ENCODE measurements at regions not wholly inside any gene's neighbourhood (a gene's known extent, or its start where the extent isn't known, plus 50 kb on each side); places are given as distances from the start of the nearest gene placed in this dataset.

DNA sequence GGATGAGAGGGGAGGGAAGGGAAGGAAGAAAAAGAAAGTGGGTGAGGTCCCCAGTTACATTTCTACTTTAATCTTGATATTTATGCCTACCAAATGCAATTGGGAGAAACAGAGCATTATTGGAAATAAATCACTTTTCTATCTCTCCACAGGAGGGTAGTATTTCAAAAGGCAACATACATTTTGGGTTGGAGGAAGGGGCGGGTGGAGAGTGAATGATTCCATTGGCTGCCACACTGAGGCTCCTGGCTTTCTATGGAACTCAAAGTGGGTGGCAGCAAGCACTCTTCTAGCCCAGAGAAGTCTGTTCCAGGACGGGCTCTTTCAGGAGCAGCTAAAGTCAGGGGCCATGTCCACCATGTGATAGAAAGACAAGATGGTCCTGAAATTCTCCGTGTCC lies 441.3 kb downstream of the DAD1 start:
- FAIRE-seq (no peak), DNase-seq (no peak)
- no peaks in the 10 kb centered on the region for H3K27me3 ChIP-seq (ENCODE audit: control insufficient read depth in 3 of 3, insufficient read depth in 3 of 3, low read length in 3 of 3)
- peaks cover 0 to under 1% of the 10 kb centered on the region in 2 donors for H3K9me3 ChIP-seq (ENCODE audit: control insufficient read depth in 2 of 2, insufficient read depth in 1 of 2, low read depth in 1 of 2, low read length in 1 of 2)
- no peak overlapping the region for H3K27ac ChIP-seq (ENCODE audit: low read depth in 1 of 3, low read length in 2 of 3)
- H3K36me3 ChIP-seq (ENCODE audit: control insufficient read depth in 3 of 3, insufficient read depth in 2 of 3, low read depth in 1 of 3, low read length in 3 of 3) = no peaks in the 10 kb centered on the region
- H3K4me1 ChIP-seq (ENCODE audit: control insufficient read depth in 3 of 3, insufficient read depth in 2 of 3, low read depth in 1 of 3, low read length in 2 of 3) = peaks cover 0 to 15% (median 2%) of the 10 kb centered on the region in 3 donors
- WGBS, 3 donors = 80 to 93% (median 83%) methylated on average over 3 of the region's 3 CpGs
- H3K4me3 ChIP-seq (ENCODE audit: low read depth in 1 of 3, low read length in 3 of 3) = no peak overlapping the region

DNA sequence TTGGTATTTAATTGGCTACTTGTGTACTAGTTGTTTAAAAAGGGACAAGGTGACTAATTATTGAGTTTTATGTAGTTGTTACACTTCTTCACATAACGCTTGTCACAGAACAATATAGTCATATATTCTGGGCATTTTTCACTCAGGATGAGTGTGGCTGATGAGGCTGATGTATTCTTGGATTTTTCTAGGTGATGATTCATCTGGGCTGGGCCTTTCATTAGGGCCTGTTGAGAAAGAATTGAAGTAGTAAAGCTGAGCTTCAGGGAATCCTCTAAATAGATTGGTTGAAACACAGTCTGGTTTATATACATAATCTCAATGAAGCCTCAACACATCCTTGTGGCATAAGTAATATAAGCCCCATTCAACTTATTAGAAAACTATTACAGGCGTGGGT lies 445.7 kb downstream of the DAD1 start:
- DNase-seq (peak in 1 of 2 donors; percentile 26), FAIRE-seq (no peak)
- Histone ChIP-seq H3K27ac (ENCODE audit: low read depth in 1 of 3, low read length in 2 of 3) (no peak overlapping the region), H3K4me3 (ENCODE audit: low read depth in 1 of 3, low read length in 3 of 3) (no peak overlapping the region), H3K36me3 (ENCODE audit: control insufficient read depth in 3 of 3, insufficient read depth in 2 of 3, low read depth in 1 of 3, low read length in 3 of 3) (no peaks in the 10 kb centered on the region), H3K27me3 (ENCODE audit: control insufficient read depth in 3 of 3, insufficient read depth in 3 of 3, low read length in 3 of 3) (no peaks in the 10 kb centered on the region), H3K4me1 (ENCODE audit: control insufficient read depth in 3 of 3, insufficient read depth in 2 of 3, low read depth in 1 of 3, low read length in 2 of 3) (peaks cover 0 to 4% (median 0%) of the 10 kb centered on the region in 3 donors), H3K9me3 (ENCODE audit: control insufficient read depth in 2 of 2, insufficient read depth in 1 of 2, low read depth in 1 of 2, low read length in 1 of 2) (no peaks in the 10 kb centered on the region)
- WGBS, 3 donors = 44 to 91% (median 45%) methylated on average over 2 of the region's 2 CpGs

DNA sequence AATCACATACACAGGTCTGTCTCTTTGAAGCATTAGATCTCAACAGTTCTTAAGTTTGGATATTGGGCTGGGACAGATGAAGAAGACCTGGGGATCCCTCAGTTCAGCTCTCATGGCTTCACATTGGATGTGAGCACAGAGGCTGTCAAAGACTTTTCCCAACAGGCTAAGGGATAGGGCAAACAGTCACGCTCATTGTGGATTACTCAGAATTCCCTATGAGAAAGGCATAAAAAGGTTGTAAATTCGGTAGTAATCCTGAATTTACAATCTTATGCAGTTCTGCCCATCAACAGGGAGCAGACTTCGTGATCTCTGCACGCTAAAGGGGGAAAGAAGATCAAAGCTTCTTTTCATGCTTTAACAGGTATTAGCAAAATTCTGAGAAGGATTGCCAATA lies 448.4 kb downstream of the DAD1 start:
- FAIRE-seq = no peak
- DNase-seq = no peak
- WGBS, 3 donors = 73 to 75% (median 73%) methylated on average over 4 of the region's 4 CpGs
- Histone ChIP-seq H3K27me3 (ENCODE audit: control insufficient read depth in 3 of 3, insufficient read depth in 3 of 3, low read length in 3 of 3) (no peaks in the 10 kb centered on the region), H3K4me1 (ENCODE audit: control insufficient read depth in 3 of 3, insufficient read depth in 2 of 3, low read depth in 1 of 3, low read length in 2 of 3) (peaks cover 0 to 4% (median 0%) of the 10 kb centered on the region in 3 donors), H3K4me3 (ENCODE audit: low read depth in 1 of 3, low read length in 3 of 3) (no peak overlapping the region), H3K9me3 (ENCODE audit: control insufficient read depth in 2 of 2, insufficient read depth in 1 of 2, low read depth in 1 of 2, low read length in 1 of 2) (no peaks in the 10 kb centered on the region), H3K36me3 (ENCODE audit: control insufficient read depth in 3 of 3, insufficient read depth in 2 of 3, low read depth in 1 of 3, low read length in 3 of 3) (no peaks in the 10 kb centered on the region), H3K27ac (ENCODE audit: low read depth in 1 of 3, low read length in 2 of 3) (no peak overlapping the region)

DNA sequence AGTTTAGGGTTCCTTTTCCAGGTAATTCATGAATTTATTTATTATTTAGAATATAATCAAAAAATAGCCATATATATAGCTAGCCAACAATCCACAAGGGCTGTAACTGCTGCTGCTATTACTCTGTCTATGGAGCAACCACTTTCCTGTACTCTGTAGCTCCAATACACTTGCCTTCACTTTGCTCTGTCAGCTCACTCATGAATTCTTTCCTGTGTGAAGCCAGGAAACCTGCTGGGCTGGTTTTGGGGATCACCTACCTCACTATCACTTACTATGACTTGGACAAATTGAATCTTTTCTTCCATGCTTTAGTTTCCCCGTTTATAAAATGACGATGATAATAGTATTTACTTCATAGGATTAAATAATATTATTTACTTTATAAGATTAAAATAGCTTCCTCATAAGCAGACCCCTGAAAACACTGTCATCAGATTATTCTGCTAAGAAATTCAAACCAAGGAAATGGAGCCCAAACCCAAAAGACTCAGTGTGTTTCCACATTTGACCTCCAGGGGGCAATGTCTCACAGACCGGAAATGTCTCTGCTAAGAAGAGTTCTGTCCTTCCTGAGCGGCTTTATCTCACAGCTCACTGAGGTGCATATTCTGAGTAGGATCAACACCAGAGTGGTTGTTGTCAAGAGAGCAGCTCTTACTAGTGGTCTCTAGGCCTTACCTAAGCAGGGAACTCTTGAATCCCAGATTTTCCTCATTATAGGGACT lies 457.1 kb downstream of the DAD1 start:
- WGBS, 3 donors = 61 to 68% (median 67%) methylated on average over 4 of the region's 4 CpGs
- Histone ChIP-seq H3K27ac (ENCODE audit: low read depth in 1 of 3, low read length in 2 of 3) (no peak overlapping the region), H3K9me3 (ENCODE audit: control insufficient read depth in 2 of 2, insufficient read depth in 1 of 2, low read depth in 1 of 2, low read length in 1 of 2) (no peaks in the 10 kb centered on the region), H3K27me3 (ENCODE audit: control insufficient read depth in 3 of 3, insufficient read depth in 3 of 3, low read length in 3 of 3) (no peaks in the 10 kb centered on the region), H3K4me3 (ENCODE audit: low read depth in 1 of 3, low read length in 3 of 3) (no peak overlapping the region), H3K36me3 (ENCODE audit: control insufficient read depth in 3 of 3, insufficient read depth in 2 of 3, low read depth in 1 of 3, low read length in 3 of 3) (no peaks in the 10 kb centered on the region), H3K4me1 (ENCODE audit: control insufficient read depth in 3 of 3, insufficient read depth in 2 of 3, low read depth in 1 of 3, low read length in 2 of 3) (no peaks in the 10 kb centered on the region)
- FAIRE-seq (no peak), DNase-seq (peak; percentile 29 to 42)

DNA sequence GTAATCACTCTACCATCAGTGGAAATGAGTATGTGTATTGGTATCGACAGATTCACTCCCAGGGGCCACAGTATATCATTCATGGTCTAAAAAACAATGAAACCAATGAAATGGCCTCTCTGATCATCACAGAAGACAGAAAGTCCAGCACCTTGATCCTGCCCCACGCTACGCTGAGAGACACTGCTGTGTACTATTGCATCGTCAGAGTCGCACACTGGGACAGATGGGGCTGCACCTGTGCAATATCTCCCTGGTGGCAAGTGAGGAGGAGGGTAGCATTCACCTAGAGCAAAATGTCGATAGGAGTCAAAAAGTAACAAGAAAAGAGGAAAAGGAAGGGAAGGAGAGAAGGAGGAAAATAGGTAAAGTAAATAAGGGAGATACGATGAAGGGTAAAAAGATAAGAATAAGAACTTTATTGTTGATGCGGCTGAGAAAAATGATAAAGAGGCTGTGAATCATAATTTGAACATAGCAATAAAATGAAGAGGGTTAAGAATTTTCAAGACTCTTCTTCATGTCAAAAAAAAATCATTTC lies 450.5 kb upstream of the OR4E1 start:
- FAIRE-seq = no peak
- Histone ChIP-seq H3K4me3 (ENCODE audit: low read depth in 1 of 3, low read length in 3 of 3) (no peak overlapping the region), H3K9me3 (ENCODE audit: control insufficient read depth in 2 of 2, insufficient read depth in 1 of 2, low read depth in 1 of 2, low read length in 1 of 2) (no peaks in the 10 kb centered on the region), H3K27ac (ENCODE audit: low read depth in 1 of 3, low read length in 2 of 3) (no peak overlapping the region), H3K4me1 (ENCODE audit: control insufficient read depth in 3 of 3, insufficient read depth in 2 of 3, low read depth in 1 of 3, low read length in 2 of 3) (no peaks in the 10 kb centered on the region), H3K36me3 (ENCODE audit: control insufficient read depth in 3 of 3, insufficient read depth in 2 of 3, low read depth in 1 of 3, low read length in 3 of 3) (no peaks in the 10 kb centered on the region), H3K27me3 (ENCODE audit: control insufficient read depth in 3 of 3, insufficient read depth in 3 of 3, low read length in 3 of 3) (no peaks in the 10 kb centered on the region)
- DNase-seq = no peak
- 69 to 82% (median 74%) methylated on average over 8 of the region's 8 CpGs for WGBS, 3 donors

DNA sequence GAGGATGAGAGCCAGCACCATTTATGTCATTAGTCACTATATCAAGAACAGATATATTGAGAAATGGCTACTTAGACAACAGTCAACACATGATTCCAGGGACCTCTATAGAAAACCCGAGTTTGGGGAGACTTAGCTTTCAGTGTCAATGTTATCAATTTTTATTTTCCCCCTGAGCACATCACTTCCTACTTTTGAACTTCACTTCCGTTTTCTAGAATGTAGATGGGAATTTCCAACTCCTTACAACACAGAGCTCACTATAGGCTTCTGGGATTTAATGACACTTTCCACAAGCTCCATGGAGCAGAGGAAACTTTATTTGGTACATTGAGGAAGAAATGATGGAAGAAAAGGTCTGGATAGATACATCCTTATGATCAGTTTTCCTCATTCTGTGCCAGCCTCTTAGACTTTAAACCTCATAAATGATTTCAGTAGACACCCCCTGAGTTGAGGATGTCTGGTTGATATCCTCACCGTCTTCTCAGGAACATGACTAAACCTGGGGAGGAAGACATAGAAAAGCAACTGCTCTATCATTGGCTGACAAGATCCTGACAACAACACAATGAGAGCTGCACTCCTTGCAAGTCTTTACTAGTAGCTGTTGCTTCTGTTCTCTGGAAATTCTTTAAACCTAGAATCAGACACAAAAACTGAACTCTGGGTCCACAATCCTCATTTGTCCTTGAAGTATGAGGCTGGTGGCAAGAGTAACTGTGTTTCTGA lies 449.4 kb upstream of the OR4E1 start:
- 68 to 77% (median 70%) methylated on average over 3 of the region's 3 CpGs for WGBS, 3 donors
- FAIRE-seq = no peak
- no peaks in the 10 kb centered on the region for H3K27me3 ChIP-seq (ENCODE audit: control insufficient read depth in 3 of 3, insufficient read depth in 3 of 3, low read length in 3 of 3)

DNA sequence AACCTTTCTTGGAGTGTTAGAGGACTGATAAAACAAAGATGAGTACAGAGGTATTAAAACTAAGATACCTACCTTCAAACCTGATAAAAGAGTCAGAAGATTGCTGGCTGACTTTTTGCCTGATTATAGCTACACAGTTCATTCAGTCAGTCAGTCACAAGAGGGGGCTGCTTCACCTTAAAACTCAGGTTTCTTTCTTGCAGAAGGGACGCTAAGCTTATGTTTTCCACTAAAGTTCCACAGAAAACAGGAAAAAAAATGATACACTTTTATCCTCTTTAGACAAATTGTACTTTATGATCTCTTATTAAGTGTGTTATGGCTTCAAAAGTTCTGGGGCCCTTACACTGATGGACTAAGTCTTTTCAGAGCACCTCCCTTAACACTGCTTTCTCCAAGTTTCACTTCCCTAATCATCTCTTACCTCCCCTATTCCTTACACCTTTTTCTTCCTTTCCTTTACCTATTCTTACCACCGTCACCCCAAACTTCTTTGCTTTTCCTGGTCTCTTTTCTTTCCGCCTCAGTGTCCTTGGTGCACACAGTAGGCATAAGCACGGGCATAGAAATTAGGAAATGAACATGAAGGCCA lies 448.7 kb upstream of the OR4E1 start:
- Histone ChIP-seq H3K4me1 (ENCODE audit: control insufficient read depth in 3 of 3, insufficient read depth in 2 of 3, low read depth in 1 of 3, low read length in 2 of 3) (no peaks in the 10 kb centered on the region), H3K4me3 (ENCODE audit: low read depth in 1 of 3, low read length in 3 of 3) (no peak overlapping the region), H3K27me3 (ENCODE audit: control insufficient read depth in 3 of 3, insufficient read depth in 3 of 3, low read length in 3 of 3) (no peaks in the 10 kb centered on the region), H3K9me3 (ENCODE audit: control insufficient read depth in 2 of 2, insufficient read depth in 1 of 2, low read depth in 1 of 2, low read length in 1 of 2) (no peaks in the 10 kb centered on the region), H3K27ac (ENCODE audit: low read depth in 1 of 3, low read length in 2 of 3) (no peak overlapping the region), H3K36me3 (ENCODE audit: control insufficient read depth in 3 of 3, insufficient read depth in 2 of 3, low read depth in 1 of 3, low read length in 3 of 3) (no peaks in the 10 kb centered on the region)
- DNase-seq (peak; percentile 30 to 53), FAIRE-seq (no peak)
- WGBS, 3 donors = 47 to 68% (median 52%) methylated on average over 4 of the region's 4 CpGs

More for the DNA sequence above, 449.4 kb upstream of the OR4E1 start:
- H3K4me3 ChIP-seq (ENCODE audit: low read depth in 1 of 3, low read length in 3 of 3) = no peak overlapping the region
- no peak for DNase-seq
- H3K9me3 ChIP-seq (ENCODE audit: control insufficient read depth in 2 of 2, insufficient read depth in 1 of 2, low read depth in 1 of 2, low read length in 1 of 2) = no peaks in the 10 kb centered on the region
- H3K4me1 ChIP-seq (ENCODE audit: control insufficient read depth in 3 of 3, insufficient read depth in 2 of 3, low read depth in 1 of 3, low read length in 2 of 3) = no peaks in the 10 kb centered on the region
- H3K36me3 ChIP-seq (ENCODE audit: control insufficient read depth in 3 of 3, insufficient read depth in 2 of 3, low read depth in 1 of 3, low read length in 3 of 3) = no peaks in the 10 kb centered on the region
- no peak overlapping the region for H3K27ac ChIP-seq (ENCODE audit: low read depth in 1 of 3, low read length in 2 of 3)

DNA sequence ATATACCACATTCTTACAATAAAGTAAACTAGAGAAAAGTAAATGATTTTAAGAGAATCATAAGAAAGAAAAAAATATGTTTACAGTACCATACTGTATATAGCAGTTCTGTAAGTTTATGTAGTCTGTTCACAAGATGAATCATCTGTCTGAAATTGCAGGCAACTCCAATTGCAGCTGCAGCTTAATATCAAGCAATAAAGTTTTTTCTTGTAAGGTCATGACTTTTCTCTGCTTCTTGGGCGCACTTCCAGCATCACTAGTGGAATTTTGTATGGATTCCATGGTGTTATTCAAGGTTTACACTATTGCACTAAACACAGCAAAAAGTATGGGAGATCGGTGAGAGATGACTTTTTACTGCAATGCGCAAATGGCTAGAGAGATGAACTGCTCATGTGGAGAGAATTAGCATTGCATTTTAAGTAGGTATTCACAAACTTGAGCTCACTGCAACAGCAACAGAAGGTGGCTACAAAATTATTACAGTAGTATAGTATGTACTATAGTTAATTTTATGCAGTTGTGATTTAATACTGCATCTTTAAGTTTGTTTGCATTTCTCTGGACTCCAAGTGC lies 445.4 kb upstream of the OR4E1 start:
- no peaks in the 10 kb centered on the region for H3K36me3 ChIP-seq (ENCODE audit: control insufficient read depth in 3 of 3, insufficient read depth in 2 of 3, low read depth in 1 of 3, low read length in 3 of 3)
- H3K27ac ChIP-seq (ENCODE audit: low read depth in 1 of 3, low read length in 2 of 3) = no peak overlapping the region
- H3K4me1 ChIP-seq (ENCODE audit: control insufficient read depth in 3 of 3, insufficient read depth in 2 of 3, low read depth in 1 of 3, low read length in 2 of 3) = no peaks in the 10 kb centered on the region
- H3K4me3 ChIP-seq (ENCODE audit: low read depth in 1 of 3, low read length in 3 of 3) = no peak overlapping the region
- DNase-seq (no peak), FAIRE-seq (no peak)
- 48 to 57% (median 51%) methylated on average over 3 of the region's 3 CpGs for WGBS, 3 donors
- H3K27me3 ChIP-seq (ENCODE audit: control insufficient read depth in 3 of 3, insufficient read depth in 3 of 3, low read length in 3 of 3) = no peaks in the 10 kb centered on the region
- H3K9me3 ChIP-seq (ENCODE audit: control insufficient read depth in 2 of 2, insufficient read depth in 1 of 2, low read depth in 1 of 2, low read length in 1 of 2) = no peaks in the 10 kb centered on the region
